Mesothelial cell of epicardium (in vitro differentiated cells): ENCODE measurements at regions not wholly inside any gene's neighbourhood (a gene's known extent, or its start where the extent isn't known, plus 50 kb on each side); places are given as distances from the start of the nearest gene placed in this dataset.

Experiments
- DNase-seq, 2 experiments: peaks; one replicate each; pipeline ENCODE4 v3.0.0; 2021; ENCODE audit warnings: low spot score in 2 of 2; ENCODE audit not compliant: unreplicated experiment in 2 of 2
- H3K27ac Mint-ChIP-seq: 2 replicates; pipeline ENCODE4 v1.8.0; 2021; ENCODE audit warnings: mixed read lengths
- H3K27me3 Mint-ChIP-seq: 2 replicates; pipeline ENCODE4 v1.8.0; 2021; ENCODE audit warnings: low read depth, mixed read lengths
- H3K36me3 Mint-ChIP-seq: 2 replicates; pipeline ENCODE4 v1.8.0; 2021; ENCODE audit warnings: mixed read lengths
- H3K4me1 Mint-ChIP-seq: 2 replicates; pipeline ENCODE4 v1.8.0; 2021; ENCODE audit warnings: mixed read lengths
- H3K4me3 Mint-ChIP-seq: 2 replicates; pipeline ENCODE4 v1.8.0; 2021; ENCODE audit warnings: mild to moderate bottlenecking, moderate library complexity, mixed read lengths
- H3K9me3 Mint-ChIP-seq: 2 replicates; pipeline ENCODE4 v1.8.0; 2021; ENCODE audit warnings: mixed read lengths
- TF ChIP-seq, protein P1 (sequence below): fragments of 200-600 bp; sonication (generic); IDR thresholded peaks from one replicate; pipeline ENCODE4 v1.5.0; 2021; ENCODE audit warnings: antibody characterized with exemption; ENCODE audit not compliant: unreplicated experiment

DNA sequence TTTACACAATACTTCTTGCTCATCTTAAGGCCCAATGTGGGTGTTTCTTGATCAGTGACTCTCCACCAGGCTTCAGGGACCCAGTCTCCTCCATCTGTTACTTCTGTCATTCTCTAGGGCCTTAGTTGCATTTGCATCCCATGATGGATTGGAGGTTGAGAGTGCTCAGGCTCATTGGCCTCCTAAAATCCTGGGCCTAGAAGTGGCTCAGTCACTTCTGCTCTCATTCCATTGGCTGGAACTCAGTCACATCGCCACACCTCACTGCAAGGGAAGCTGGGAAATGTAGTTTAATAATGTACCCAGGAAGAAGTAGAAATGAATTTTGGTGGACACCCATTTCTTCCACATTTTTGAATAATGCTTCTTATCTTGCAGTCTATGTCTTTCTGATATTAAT, 223.5 kb downstream of the HRH4 start:
- TF ChIP-seq, protein P1, sequence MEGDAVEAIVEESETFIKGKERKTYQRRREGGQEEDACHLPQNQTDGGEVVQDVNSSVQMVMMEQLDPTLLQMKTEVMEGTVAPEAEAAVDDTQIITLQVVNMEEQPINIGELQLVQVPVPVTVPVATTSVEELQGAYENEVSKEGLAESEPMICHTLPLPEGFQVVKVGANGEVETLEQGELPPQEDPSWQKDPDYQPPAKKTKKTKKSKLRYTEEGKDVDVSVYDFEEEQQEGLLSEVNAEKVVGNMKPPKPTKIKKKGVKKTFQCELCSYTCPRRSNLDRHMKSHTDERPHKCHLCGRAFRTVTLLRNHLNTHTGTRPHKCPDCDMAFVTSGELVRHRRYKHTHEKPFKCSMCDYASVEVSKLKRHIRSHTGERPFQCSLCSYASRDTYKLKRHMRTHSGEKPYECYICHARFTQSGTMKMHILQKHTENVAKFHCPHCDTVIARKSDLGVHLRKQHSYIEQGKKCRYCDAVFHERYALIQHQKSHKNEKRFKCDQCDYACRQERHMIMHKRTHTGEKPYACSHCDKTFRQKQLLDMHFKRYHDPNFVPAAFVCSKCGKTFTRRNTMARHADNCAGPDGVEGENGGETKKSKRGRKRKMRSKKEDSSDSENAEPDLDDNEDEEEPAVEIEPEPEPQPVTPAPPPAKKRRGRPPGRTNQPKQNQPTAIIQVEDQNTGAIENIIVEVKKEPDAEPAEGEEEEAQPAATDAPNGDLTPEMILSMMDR = no peak
- no peak for DNase-seq
- Mint-ChIP-seq H3K36me3 (peaks cover 2% of the 10 kb centered on the region), H3K4me1 (peaks cover 6% of the 10 kb centered on the region), H3K4me3 (no peak overlapping the region), H3K27ac (no peak overlapping the region), H3K27me3 (peaks cover 3% of the 10 kb centered on the region), H3K9me3 (peaks cover 31% of the 10 kb centered on the region)

DNA sequence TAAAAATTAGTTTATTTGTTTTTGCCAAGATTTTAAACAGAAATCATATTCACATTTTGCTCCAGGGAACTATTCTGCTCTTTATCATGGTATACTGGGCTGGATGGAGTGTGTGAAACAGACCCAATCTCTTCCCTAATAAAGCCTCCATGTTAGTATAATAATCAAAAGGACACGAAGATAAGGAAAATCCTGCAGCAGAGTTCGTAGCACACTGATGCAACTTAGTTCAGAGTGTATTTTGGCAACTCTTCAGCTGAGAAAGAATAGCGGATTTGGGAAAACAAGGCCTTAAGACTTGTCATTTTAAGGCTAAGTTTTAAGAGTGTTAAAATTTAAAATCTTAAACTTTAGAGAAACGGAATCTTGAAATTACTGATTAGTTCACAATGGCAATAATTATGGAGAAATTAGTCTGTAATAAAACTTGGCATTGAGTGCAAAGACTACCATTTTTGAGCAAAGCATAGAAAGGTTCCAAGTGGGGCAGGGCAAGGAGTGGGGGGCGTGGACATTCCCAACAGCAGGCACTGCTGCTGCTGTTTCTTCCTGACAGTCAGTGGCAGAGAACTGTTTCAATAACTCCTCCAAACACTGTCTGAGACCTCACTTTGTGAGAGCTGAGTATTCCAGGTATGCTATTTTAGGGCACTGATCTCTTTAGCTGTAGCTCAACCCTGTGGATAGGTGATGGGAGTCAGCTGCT, 225.0 kb downstream of the HRH4 start:
- no peak for DNase-seq
- Mint-ChIP-seq H3K4me3 (no peak overlapping the region), H3K27me3 (peaks cover 6% of the 10 kb centered on the region), H3K36me3 (peaks cover 2% of the 10 kb centered on the region), H3K4me1 (peaks cover 6% of the 10 kb centered on the region), H3K27ac (no peak overlapping the region), H3K9me3 (peaks cover 29% of the 10 kb centered on the region)
- TF ChIP-seq, protein P1 = no peak

DNA sequence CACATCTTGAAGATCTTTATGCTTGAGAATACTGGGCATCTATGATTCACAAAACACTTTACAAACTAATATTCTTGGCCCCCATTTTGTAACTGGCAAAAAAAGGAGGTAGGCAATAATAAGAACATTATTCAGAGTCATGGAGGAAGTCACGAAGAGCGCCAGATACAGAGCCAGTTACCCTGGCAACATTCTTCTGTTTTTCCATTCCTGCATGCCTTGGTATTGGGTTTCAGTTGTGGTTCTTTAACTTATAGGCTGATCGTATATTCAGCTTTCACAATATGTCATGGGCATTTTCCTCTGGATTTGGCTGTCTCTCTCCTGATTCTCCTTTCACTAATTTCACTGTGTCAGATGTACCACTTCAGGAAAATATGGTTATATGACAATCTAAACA, 234.7 kb downstream of the HRH4 start:
- Mint-ChIP-seq H3K9me3 (peaks cover 41% of the 10 kb centered on the region), H3K27me3 (peaks cover 36% of the 10 kb centered on the region), H3K4me1 (no peaks in the 10 kb centered on the region), H3K27ac (no peak overlapping the region), H3K4me3 (no peak overlapping the region), H3K36me3 (peaks cover 2% of the 10 kb centered on the region)
- TF ChIP-seq, protein P1 = no peak
- no peak for DNase-seq

DNA sequence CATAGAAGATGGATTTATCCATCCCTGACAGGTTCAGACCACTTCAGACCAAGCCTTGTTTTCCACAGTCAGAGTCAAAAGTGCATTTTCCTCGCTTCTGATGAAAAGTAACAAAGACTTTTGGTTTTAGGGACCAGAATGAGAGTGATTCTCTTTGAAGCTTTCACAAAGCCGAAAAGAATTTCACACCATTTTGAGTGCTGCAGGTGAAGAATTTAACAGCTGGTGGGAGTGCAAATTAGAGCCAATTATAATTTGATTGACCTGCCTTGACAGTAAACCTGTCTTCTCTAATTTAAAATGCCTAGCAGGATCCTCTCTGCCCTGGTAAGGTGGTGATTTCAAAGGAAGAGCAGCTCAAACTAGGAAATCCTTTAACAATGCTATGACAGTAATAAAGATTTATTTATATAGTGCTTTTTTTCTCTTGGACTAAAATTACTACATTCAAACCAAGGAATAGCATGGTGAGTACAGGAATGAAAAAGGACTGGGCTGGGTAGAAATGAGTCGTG, 241.6 kb downstream of the HRH4 start:
- Mint-ChIP-seq H3K27ac (no peak overlapping the region), H3K9me3 (peaks cover 10% of the 10 kb centered on the region)

DNA sequence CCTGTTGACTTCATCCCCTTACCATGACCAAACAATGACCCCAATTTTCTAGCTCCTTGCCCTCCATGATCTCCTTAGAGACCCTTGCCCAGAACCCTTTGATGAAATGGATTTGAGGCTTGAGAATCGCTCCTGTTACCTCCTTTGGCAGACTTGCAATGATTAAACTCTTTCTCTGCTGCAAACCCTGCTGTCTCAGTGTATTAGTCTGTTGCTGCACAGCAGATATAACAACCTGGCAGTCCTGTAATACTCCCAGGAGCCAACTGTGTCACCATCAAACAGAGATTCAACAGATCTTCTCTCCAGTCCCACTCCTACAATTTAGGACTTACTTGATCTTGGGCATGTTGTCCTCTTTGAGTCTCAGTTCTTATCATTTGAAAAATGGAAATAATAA, 242.9 kb downstream of the HRH4 start:
- H3K36me3 Mint-ChIP-seq = no peaks in the 10 kb centered on the region
- H3K27me3 Mint-ChIP-seq = peaks cover 33% of the 10 kb centered on the region
- no peak overlapping the region for H3K27ac Mint-ChIP-seq
- H3K4me1 Mint-ChIP-seq = peaks cover 4% of the 10 kb centered on the region
- TF ChIP-seq, protein P1 = no peak
- DNase-seq = no peak
- no peak overlapping the region for H3K4me3 Mint-ChIP-seq
- H3K9me3 Mint-ChIP-seq = peaks cover 8% of the 10 kb centered on the region

More for the DNA sequence above, 241.6 kb downstream of the HRH4 start:
- peaks cover 4% of the 10 kb centered on the region for H3K4me1 Mint-ChIP-seq
- H3K27me3 Mint-ChIP-seq = peaks cover 39% of the 10 kb centered on the region
- no peak overlapping the region for H3K4me3 Mint-ChIP-seq
- no peak for DNase-seq
- H3K36me3 Mint-ChIP-seq = no peaks in the 10 kb centered on the region
- TF ChIP-seq, protein P1 = no peak
